H9 (cell line): ENCODE measurements at regions not wholly inside any gene's neighbourhood (a gene's known extent, or its start where the extent isn't known, plus 50 kb on each side); places are given as distances from the start of the nearest gene placed in this dataset.

ENCODE experiments used
- DNase-seq: peaks from one replicate; pipeline ENCODE4 v3.0.0-alpha.2; 2017
- H2AFZ ChIP-seq: one replicate; pipeline ENCODE4 v1.6.1; 2013; ENCODE audit warnings: mild to moderate bottlenecking, low read length, control low read depth, moderate library complexity
- H2AK5ac ChIP-seq: 2 replicates; pipeline ENCODE4 v1.6.1; 2013; ENCODE audit warnings: low read length, control low read depth, mixed read lengths; ENCODE audit not compliant: insufficient read length
- H2BK120ac ChIP-seq: one replicate; pipeline ENCODE4 v1.6.1; 2013; ENCODE audit warnings: low read depth, mild to moderate bottlenecking, low read length, control low read depth, inconsistent platforms; ENCODE audit not compliant: poor library complexity, severe bottlenecking
- H2BK12ac ChIP-seq: 2 replicates; pipeline ENCODE4 v1.6.1; 2013; ENCODE audit warnings: low read length, control low read depth, mixed read lengths, low read depth; ENCODE audit not compliant: insufficient read length
- H2BK15ac ChIP-seq: 2 replicates; pipeline ENCODE4 v1.6.1; 2013; ENCODE audit warnings: low read depth, low read length, control low read depth
- H2BK20ac ChIP-seq: one replicate; pipeline ENCODE4 v1.6.1; 2013; ENCODE audit warnings: low read depth, mild to moderate bottlenecking, low read length, control low read depth, inconsistent platforms; ENCODE audit not compliant: poor library complexity, severe bottlenecking
- H2BK5ac ChIP-seq: 2 replicates; pipeline ENCODE4 v1.6.1; 2013; ENCODE audit warnings: low read length, control low read depth, mixed read lengths; ENCODE audit not compliant: insufficient read length
- H3K14ac ChIP-seq: 2 replicates; pipeline ENCODE4 v1.6.1; 2013; ENCODE audit warnings: low read length, control low read depth; ENCODE audit not compliant: insufficient read depth
- H3K18ac ChIP-seq: 2 replicates; pipeline ENCODE4 v1.6.1; 2013; ENCODE audit warnings: low read depth, mild to moderate bottlenecking, mixed read lengths, low read length, control low read depth; ENCODE audit not compliant: insufficient read length
- H3K23ac ChIP-seq: 2 replicates; pipeline ENCODE4 v1.6.1; 2013; ENCODE audit warnings: low read length, control low read depth, mixed read lengths, low read depth; ENCODE audit not compliant: insufficient read length
- H3K23me2 ChIP-seq: 2 replicates; pipeline ENCODE4 v1.6.1; 2013; ENCODE audit warnings: low read depth, mild to moderate bottlenecking, mixed read lengths, low read length, control low read depth; ENCODE audit not compliant: insufficient read length, poor library complexity, severe bottlenecking
- H3K27ac ChIP-seq: 2 replicates; pipeline ENCODE4 v1.5.1; 2013; ENCODE audit warnings: low read length, control low read depth, mixed read lengths, low read depth; ENCODE audit not compliant: insufficient read length
- H3K27me3 ChIP-seq: 2 replicates; pipeline ENCODE4 v1.6.1; 2013; ENCODE audit warnings: low read length, control low read depth, inconsistent platforms; ENCODE audit not compliant: insufficient read depth
- H3K4ac ChIP-seq: 2 replicates; pipeline ENCODE4 v1.6.1; 2013; ENCODE audit warnings: low read depth, mild to moderate bottlenecking, control low read depth, inconsistent platforms, low read length, moderate library complexity
- H3K4me1 ChIP-seq: 2 replicates; pipeline ENCODE4 v1.6.1; 2013; ENCODE audit warnings: low read length, control low read depth, inconsistent platforms; ENCODE audit not compliant: insufficient read depth
- H3K4me2 ChIP-seq: 2 replicates; pipeline ENCODE4 v1.6.1; 2013; ENCODE audit warnings: low read length, control low read depth, mixed read lengths; ENCODE audit not compliant: insufficient read length, insufficient read depth
- H3K56ac ChIP-seq: 2 replicates; pipeline ENCODE4 v1.6.1; 2013; ENCODE audit warnings: low read depth, mild to moderate bottlenecking, mixed read lengths, low read length, control low read depth; ENCODE audit not compliant: insufficient read length
- H3K79me1 ChIP-seq: 2 replicates; pipeline ENCODE4 v1.6.1; 2013; ENCODE audit warnings: low read depth, mild to moderate bottlenecking, moderate library complexity, low read length, control low read depth, inconsistent platforms; ENCODE audit not compliant: insufficient read depth, poor library complexity, severe bottlenecking
- H3K79me2 ChIP-seq: 2 replicates; pipeline ENCODE4 v1.6.1; 2013; ENCODE audit warnings: low read length, control low read depth, inconsistent platforms; ENCODE audit not compliant: insufficient read depth
- H3K9ac ChIP-seq: 2 replicates; pipeline ENCODE4 v1.6.1; 2013; ENCODE audit warnings: low read length, control low read depth, mixed read lengths; ENCODE audit not compliant: insufficient read length; ENCODE audit errors: extremely low read depth
- H3K9me3 ChIP-seq: one replicate; pipeline ENCODE4 v1.6.1; 2013; ENCODE audit warnings: low read depth, low read length, inconsistent platforms; ENCODE audit not compliant: control insufficient read depth
- H3T11ph ChIP-seq: one replicate; pipeline ENCODE4 v1.6.1; 2013; ENCODE audit warnings: mild to moderate bottlenecking, low read length, control low read depth, inconsistent platforms
- H4K20me1 ChIP-seq: one replicate; pipeline ENCODE4 v1.6.1; 2013; ENCODE audit not compliant: control insufficient read depth, insufficient read length, insufficient read depth
- H4K5ac ChIP-seq: 2 replicates; pipeline ENCODE4 v1.6.1; 2013; ENCODE audit warnings: low read depth, mild to moderate bottlenecking, mixed read lengths, low read length, control low read depth; ENCODE audit not compliant: insufficient read length
- H4K8ac ChIP-seq: replicated peaks from 2 replicates; pipeline ENCODE4 v1.6.1; 2013; ENCODE audit warnings: low read length, control low read depth, mixed read lengths, low read depth; ENCODE audit not compliant: insufficient read length
- H4K91ac ChIP-seq: 2 replicates; pipeline ENCODE4 v1.6.1; 2013; ENCODE audit warnings: low read depth, mild to moderate bottlenecking, moderate library complexity, mixed read lengths, low read length, control low read depth; ENCODE audit not compliant: insufficient read length
- H3K27ac Mint-ChIP-seq, 3 experiments: 2 replicates in 2 of 3; 3 replicates in 1 of 3; pipeline ENCODE4 v1.8.0; 2020 to 2021; ENCODE audit warnings: mixed read lengths in 3 of 3, mild to moderate bottlenecking in 1 of 3, moderate library complexity in 1 of 3
- H3K27me3 Mint-ChIP-seq: 2 replicates; pipeline ENCODE4 v1.8.0; 2021; ENCODE audit warnings: low read depth, mild to moderate bottlenecking, moderate library complexity, mixed read lengths
- H3K36me3 Mint-ChIP-seq, 3 experiments: 2 replicates in 2 of 3; 3 replicates in 1 of 3; pipeline ENCODE4 v1.8.0; 2020 to 2021; ENCODE audit warnings: low read depth in 3 of 3, mixed read lengths in 3 of 3; ENCODE audit not compliant: insufficient read depth in 1 of 3
- H3K4me1 Mint-ChIP-seq, 2 experiments: 2 replicates each; pipeline ENCODE4 v1.8.0; 2020; ENCODE audit warnings: mixed read lengths in 2 of 2
- H3K4me3 Mint-ChIP-seq, 2 experiments: 2 replicates in 1 of 2; 3 replicates in 1 of 2; pipeline ENCODE4 v1.8.0; 2020 to 2021; ENCODE audit warnings: mild to moderate bottlenecking in 2 of 2, mixed read lengths in 2 of 2, moderate library complexity in 1 of 2
- H3K9me3 Mint-ChIP-seq, 2 experiments: 2 replicates in 1 of 2; 3 replicates in 1 of 2; pipeline ENCODE4 v1.8.0; 2020; ENCODE audit warnings: mild to moderate bottlenecking in 2 of 2, mixed read lengths in 2 of 2, moderate library complexity in 1 of 2
- CTCF ChIP-seq: fragments of 200-600 bp; sonication (generic); conservative IDR thresholded peaks from 3 replicates; pipeline ENCODE4 v1.8.0; 2021; ENCODE audit warnings: antibody characterized with exemption, mild to moderate bottlenecking
- WGBS: extraction: QIAGEN DNeasy Blood & Tissue Kit; methylation state at CpG from one replicate; pipeline ENCODE4 v1.1.7; 2013; ENCODE audit warnings: missing lambda C conversion rate, low lambda C conversion rate, mixed read lengths; ENCODE audit not compliant: insufficient read length; ENCODE audit errors: extremely low coverage; 5-methylcytosine and 5-hydroxymethylcytosine counted together

DNA sequence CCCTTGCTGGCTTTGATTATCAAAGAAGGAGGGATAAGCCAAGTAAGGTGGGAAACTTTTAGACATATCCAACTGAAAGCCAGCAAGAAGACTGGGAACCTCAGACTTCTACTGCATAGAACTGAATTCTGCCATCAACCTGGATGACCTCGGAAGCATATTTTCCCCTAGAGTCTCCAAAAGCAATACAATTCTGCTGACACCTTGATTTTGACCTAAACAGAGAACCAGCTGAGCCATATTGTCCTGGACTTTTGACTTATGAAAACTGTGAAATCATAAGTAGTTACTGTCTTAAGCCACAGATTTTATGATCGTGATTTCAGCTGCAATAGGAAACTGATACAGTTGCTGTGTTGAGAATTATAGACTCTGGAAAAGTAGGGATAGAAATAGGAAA lies 227.6 kb downstream of the PCDH20 start:
- H3K14ac ChIP-seq, result no peak overlapping the region
- no peak overlapping the region for H3K4me2 ChIP-seq
- no peak overlapping the region for H3K4ac ChIP-seq
- no peaks in the 10 kb centered on the region for H3K9me3 ChIP-seq
- no peak overlapping the region for H2BK15ac ChIP-seq
- no peaks in the 10 kb centered on the region for H3K79me2 ChIP-seq
- DNase-seq, result no peak
- no peak overlapping the region for H2BK120ac ChIP-seq
- no peak overlapping the region for H3T11ph ChIP-seq
- no peak overlapping the region for H2BK12ac ChIP-seq
- peaks cover 29 to 31% of the 10 kb centered on the region in 2 experiments for H3K4me1 Mint-ChIP-seq
- H3K27ac ChIP-seq, result no peak overlapping the region
- no peaks in the 10 kb centered on the region for H3K79me1 ChIP-seq
- no peak overlapping the region for H2AK5ac ChIP-seq
- H4K91ac ChIP-seq, result no peak overlapping the region
- no peak overlapping the region for H2BK5ac ChIP-seq
- H3K9me3 Mint-ChIP-seq, result no peaks in the 10 kb centered on the region
- H3K4me1 ChIP-seq, result no peaks in the 10 kb centered on the region
- H3K56ac ChIP-seq, result no peak overlapping the region
- H4K20me1 ChIP-seq, result no peaks in the 10 kb centered on the region
- no peak overlapping the region for H3K9ac ChIP-seq
- no peak overlapping the region for H3K18ac ChIP-seq
- H3K23ac ChIP-seq, result no peak overlapping the region
- H3K27me3 Mint-ChIP-seq, result peaks cover 2% of the 10 kb centered on the region
- no peaks in the 10 kb centered on the region for H3K23me2 ChIP-seq
- H3K27ac Mint-ChIP-seq, result no peak overlapping the region
- no CpG with 5 or more reads among the region's 2 CpGs for WGBS
- no peak for TF ChIP-seq CTCF
- peaks cover 0 to 6% (median 0%) of the 10 kb centered on the region in 3 experiments; a peak in 3 of 7 replicates for H3K36me3 Mint-ChIP-seq
- no peak overlapping the region for H4K8ac ChIP-seq
- H4K5ac ChIP-seq, result no peak overlapping the region
- no peak overlapping the region for H3K4me3 Mint-ChIP-seq
- no peak overlapping the region for H2BK20ac ChIP-seq
- H2AFZ ChIP-seq, result no peak overlapping the region
- H3K27me3 ChIP-seq, result no peaks in the 10 kb centered on the region
